H1 (cell line): ENCODE measurements at regions not wholly inside any gene's neighbourhood (a gene's known extent, or its start where the extent isn't known, plus 50 kb on each side); places are given as distances from the start of the nearest gene placed in this dataset.

Experiments
- ATF2 ChIP-seq: IDR thresholded peaks from 2 replicates; pipeline ENCODE4 v1.6.1; 2012; ENCODE audit warnings: low read length, inconsistent platforms
- CEBPB ChIP-seq: IDR thresholded peaks from 2 replicates; pipeline ENCODE4 v1.6.1; 2012; ENCODE audit warnings: low read depth, low read length
- CHD7 ChIP-seq: fragments of 300-600 bp; sonication (generic); IDR thresholded peaks from 2 replicates; pipeline ENCODE4 v1.7.1; 2012; ENCODE audit warnings: low read length, moderate library complexity, mild to moderate bottlenecking, inconsistent platforms; ENCODE audit not compliant: insufficient replicate concordance
- HDAC6 ChIP-seq: IDR thresholded peaks from one replicate; pipeline ENCODE4 v1.7.1; 2012; ENCODE audit warnings: low read depth, mild to moderate bottlenecking, inconsistent platforms, low read length, moderate library complexity
- PHF8 ChIP-seq: fragments of 200-600 bp; sonication (generic); conservative IDR thresholded peaks from 2 replicates; pipeline ENCODE4 v1.7.1; 2012; ENCODE audit warnings: low read depth, mild to moderate bottlenecking, inconsistent platforms, low read length, moderate library complexity
- RNF2 ChIP-seq: fragments of 200-900, 300-1000 bp; sonication (generic); IDR thresholded peaks from 2 replicates; pipeline ENCODE4 v1.7.1; 2016; ENCODE audit warnings: borderline replicate concordance, low read depth, mild to moderate bottlenecking, antibody characterized with exemption, low read length; ENCODE audit not compliant: poor library complexity, severe bottlenecking; ENCODE audit errors: missing control alignments

- TF ChIP-seq CHD7: no peak
- no peak for TF ChIP-seq HDAC6
- no peak for TF ChIP-seq CEBPB
- no peak for TF ChIP-seq PHF8
- TF ChIP-seq RNF2: no peak
- no peak for TF ChIP-seq ATF2
These were observed 106.2 kb upstream of the PITRM1 start (continued) for GRCh38 chr10:3278771-3279170.
